ENCODE measurements at regions not wholly inside any gene's neighbourhood (a gene's known extent, or its start where the extent isn't known, plus 50 kb on each side); places are given as distances from the start of the nearest gene placed in this dataset.

GRCh38 chr16:51710186-51710585 is 559.1 kb upstream of the SALL1 start:
- H2AK9ac ChIP-seq (replicated peaks; ENCODE audit: low read depth, low read length, poor library complexity), result no peak overlapping the region
- POLR2A ChIA-PET (ENCODE audit: unreplicated experiment), result no interaction called here
- H3K4me2 ChIP-seq (ENCODE audit: low read depth, low read length), result no peak overlapping the region
- no peak overlapping the region for H3K18ac ChIP-seq (ENCODE audit: low read depth, low read length)
- intact Hi-C loops (cut with micrococcal nuclease) (no loop called here), in situ Hi-C loops (cut with MboI; ENCODE audit: low sequenced_read_pairs) (no loop called here), dilution Hi-C loops (cut with HindIII; ENCODE audit: low sequenced_read_pairs, unreplicated experiment) (no loop called here)
- no peak overlapping the region for H2BK120ac ChIP-seq (ENCODE audit: low read depth, low read length)
- DNase-seq, result no peak
- H3K4me3 ChIP-seq (ENCODE audit: insufficient read depth, low read depth, low read length), result no peak overlapping the region
- no peak overlapping the region for H4K91ac ChIP-seq (ENCODE audit: insufficient read depth, low read depth, low read length)
- H4K8ac ChIP-seq (ENCODE audit: low read depth in 2 of 2, low read length in 2 of 2), result no peak overlapping the region
- CTCF ChIA-PET, result interaction anchor here (0.6 kb wide), 1 partner anchor 388 kb away, joined by 6 read pairs; no protein-coding TSS in a partner anchor
- no peak overlapping the region for H2AK5ac ChIP-seq (ENCODE audit: low read depth, low read length)
- no peak overlapping the region for H2BK20ac ChIP-seq (ENCODE audit: low read depth, low read length)
- H3K36me3 ChIP-seq (ENCODE audit: control insufficient read depth, insufficient read depth, low read length), result no peaks in the 10 kb centered on the region
- H3K4me1 ChIP-seq (ENCODE audit: control insufficient read depth, insufficient read depth, low read length), result no peaks in the 10 kb centered on the region
- H3K27me3 ChIP-seq (ENCODE audit: control insufficient read depth, insufficient read depth, low read length), result no peaks in the 10 kb centered on the region; the same call in 1 of the 2 replicates
- H3K56ac ChIP-seq (ENCODE audit: extremely low read depth, insufficient read depth, low read length), result no peak overlapping the region
- TF ChIP-seq MAZ (IDR thresholded peaks at IDR 0.05; ENCODE audit: borderline replicate concordance, low read depth, low read length), result no peak
- no peak for TF ChIP-seq BHLHE40 (IDR thresholded peaks at IDR 0.05; ENCODE audit: low read depth, low read length)
- TF ChIP-seq CEBPB (IDR thresholded peaks at IDR 0.05; ENCODE audit: low read depth, low read length), result no peak
- no peak for TF ChIP-seq CHD1 (IDR thresholded peaks at IDR 0.05; ENCODE audit: low read depth, low read length)
- TF ChIP-seq USF2 (IDR thresholded peaks at IDR 0.05; ENCODE audit: low read depth, low read length), result no peak
- TF ChIP-seq RFX5 (IDR thresholded peaks at IDR 0.05; ENCODE audit: low read depth, low read length), result no peak
- TF ChIP-seq FOS (IDR thresholded peaks at IDR 0.05; ENCODE audit: low read depth, low read length), result no peak
- no peak for TF ChIP-seq MAFK (IDR thresholded peaks at IDR 0.05; ENCODE audit: low read depth, low read length)
- TF ChIP-seq MXI1 (IDR thresholded peaks at IDR 0.05; ENCODE audit: borderline replicate concordance, low read depth, low read length), result no peak
- no peak for TF ChIP-seq CTCF (conservative IDR thresholded peaks at IDR 0.05; ENCODE audit: low read depth, low read length)
- no peak for TF ChIP-seq POLR2A (IDR thresholded peaks at IDR 0.05; ENCODE audit: low read depth, low read length)
- no peak for TF ChIP-seq NFE2L2 (IDR thresholded peaks at IDR 0.05; ENCODE audit: low read depth, low read length)
- no peak for TF ChIP-seq RCOR1 (IDR thresholded peaks at IDR 0.05; ENCODE audit: insufficient replicate concordance, low read length)
- TF ChIP-seq RAD21 (IDR thresholded peaks at IDR 0.05; ENCODE audit: low read length), result no peak
- TF ChIP-seq SMC3 (IDR thresholded peaks at IDR 0.05; ENCODE audit: low read depth, low read length), result no peak
- no peak for TF ChIP-seq ELK1 (IDR thresholded peaks at IDR 0.05; ENCODE audit: borderline replicate concordance, low read depth, low read length)
- no peaks in the 10 kb centered on the region for H4K20me1 ChIP-seq (ENCODE audit: insufficient read depth, low read length)
- BruUV-seq (replicated peaks), result no TSS peak
- no peak overlapping the region for H2AFZ ChIP-seq (replicated peaks; ENCODE audit: low read length, poor library complexity)
- H3K9me1 ChIP-seq (ENCODE audit: insufficient read depth, low read length), result no peaks in the 10 kb centered on the region; the same call in 1 of the 2 replicates
- no peaks in the 10 kb centered on the region; the same call in 1 of the 2 replicates for H3K9me3 ChIP-seq (ENCODE audit: control insufficient read depth, insufficient read depth, low read length)
- H3K9ac ChIP-seq (ENCODE audit: low read depth, low read length), result no peak overlapping the region
- H3K4ac ChIP-seq (ENCODE audit: low read depth, low read length), result no peak overlapping the region
- 75% methylated on average over 9 of the region's 10 CpGs; no CpG with 5 or more reads in 1 of the 2 experiments for WGBS, 2 experiments (ENCODE audit: extremely low coverage in 2 of 2, insufficient read length in 1 of 2)
- no peaks in the 10 kb centered on the region for H3K79me1 ChIP-seq (ENCODE audit: low read depth in 1 of 2, low read length in 2 of 2)
- H3K27ac ChIP-seq (ENCODE audit: insufficient read depth, low read length), result no peak overlapping the region
- H3K14ac ChIP-seq (replicated peaks; ENCODE audit: low read depth, low read length), result no peak overlapping the region
- no peak overlapping the region for H2BK15ac ChIP-seq (ENCODE audit: low read depth, low read length)
- no peak overlapping the region for H3K23ac ChIP-seq (ENCODE audit: low read depth, low read length)
- no peak overlapping the region for H4K5ac ChIP-seq (ENCODE audit: low read depth, low read length)
- H2BK5ac ChIP-seq (ENCODE audit: low read depth, low read length, poor library complexity, severe bottlenecking), result no peak overlapping the region
- no peak for ATAC-seq (ENCODE audit: low read depth)

All from IMR-90 (cell line).